ENCODE measurements at regions not wholly inside any gene's neighbourhood (a gene's known extent, or its start where the extent isn't known, plus 50 kb on each side); places are given as distances from the start of the nearest gene placed in this dataset.

DNA sequence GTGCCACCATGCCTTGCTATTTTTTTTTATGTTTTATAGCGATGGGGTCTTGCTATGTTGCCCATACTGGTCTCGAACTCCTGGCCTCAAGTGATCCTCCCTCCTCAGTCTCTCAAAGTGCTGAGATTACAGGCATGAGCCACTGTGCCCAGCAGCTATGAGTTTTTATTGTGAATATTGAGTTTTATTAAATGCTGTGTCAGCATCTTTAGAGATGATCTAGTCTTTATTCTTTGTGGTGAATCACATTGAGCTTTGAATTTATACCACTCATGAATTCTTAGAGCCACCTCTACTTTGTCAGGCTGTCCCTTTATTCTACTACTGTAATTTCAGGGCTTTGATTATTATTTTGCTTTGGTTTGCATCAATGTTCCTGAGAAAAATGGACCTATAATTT lies 428.3 kb downstream of the BTBD3 start:
- TF ChIP-seq CTCF (IDR thresholded peaks at IDR 0.05; ENCODE audit: extremely low read depth in 1 of 2, insufficient read depth in 1 of 2, low read depth in 1 of 2, low read length in 2 of 2) (no peak), MYC (IDR thresholded peaks at IDR 0.05; ENCODE audit: low read depth, low read length) (no peak), POLR2A (IDR thresholded peaks at IDR 0.05; ENCODE audit: low read depth, low read length) (no peak)
